Gastrocnemius medialis (tissue), 4 donors: ENCODE measurements at regions not wholly inside any gene's neighbourhood (a gene's known extent, or its start where the extent isn't known, plus 50 kb on each side); places are given as distances from the start of the nearest gene placed in this dataset.

Experiments
- POLR2A ChIP-seq, 2 donors: fragments of 450-650 bp; IDR thresholded peaks; one replicate each; pipeline ENCODE4 v1.6.1; 2017; ENCODE audit warnings: antibody characterized with exemption in 2 of 2, mild to moderate bottlenecking in 2 of 2, moderate library complexity in 2 of 2
- TF ChIP-seq, protein P1 (sequence below), 5 experiments: fragments of 450-650 bp in 3 of 5; fragments of 200-600 bp in 2 of 5; sonication (generic) in 2 of 5; IDR thresholded peaks in 4 of 5; conservative IDR thresholded peaks in 1 of 5; 1 replicate in 4 of 5; 2 replicates in 1 of 5; pipeline ENCODE4 v1.5.1; 2016 to 2019; ENCODE audit warnings: antibody characterized with exemption in 5 of 5, mild to moderate bottlenecking in 3 of 5, moderate library complexity in 3 of 5

DNA sequence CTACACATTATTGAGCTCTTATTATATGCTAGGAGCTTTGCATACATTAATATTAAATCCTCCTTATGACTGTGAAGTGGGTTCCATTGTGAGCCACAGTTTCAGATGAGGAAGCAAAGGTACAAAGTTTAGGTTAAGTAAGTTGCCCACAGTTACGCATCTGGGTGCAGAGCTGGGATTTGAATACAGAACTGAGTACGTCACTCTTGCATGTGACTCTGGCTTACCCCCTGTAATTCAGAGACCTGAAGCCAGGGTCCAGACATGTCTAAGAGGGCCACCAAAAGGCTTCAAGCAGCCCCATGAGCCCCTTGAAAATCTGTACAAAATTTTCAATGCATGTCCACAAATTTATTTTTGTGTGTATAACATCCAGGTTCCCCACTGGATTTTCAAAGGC, 71.8 kb downstream of the KLF15 start:
- TF ChIP-seq, protein P1, sequence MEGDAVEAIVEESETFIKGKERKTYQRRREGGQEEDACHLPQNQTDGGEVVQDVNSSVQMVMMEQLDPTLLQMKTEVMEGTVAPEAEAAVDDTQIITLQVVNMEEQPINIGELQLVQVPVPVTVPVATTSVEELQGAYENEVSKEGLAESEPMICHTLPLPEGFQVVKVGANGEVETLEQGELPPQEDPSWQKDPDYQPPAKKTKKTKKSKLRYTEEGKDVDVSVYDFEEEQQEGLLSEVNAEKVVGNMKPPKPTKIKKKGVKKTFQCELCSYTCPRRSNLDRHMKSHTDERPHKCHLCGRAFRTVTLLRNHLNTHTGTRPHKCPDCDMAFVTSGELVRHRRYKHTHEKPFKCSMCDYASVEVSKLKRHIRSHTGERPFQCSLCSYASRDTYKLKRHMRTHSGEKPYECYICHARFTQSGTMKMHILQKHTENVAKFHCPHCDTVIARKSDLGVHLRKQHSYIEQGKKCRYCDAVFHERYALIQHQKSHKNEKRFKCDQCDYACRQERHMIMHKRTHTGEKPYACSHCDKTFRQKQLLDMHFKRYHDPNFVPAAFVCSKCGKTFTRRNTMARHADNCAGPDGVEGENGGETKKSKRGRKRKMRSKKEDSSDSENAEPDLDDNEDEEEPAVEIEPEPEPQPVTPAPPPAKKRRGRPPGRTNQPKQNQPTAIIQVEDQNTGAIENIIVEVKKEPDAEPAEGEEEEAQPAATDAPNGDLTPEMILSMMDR (IDR thresholded peaks at IDR 0.05 in 4 of 5, conservative IDR thresholded peaks at IDR 0.05 in 1 of 5) = no peak
- TF ChIP-seq POLR2A (IDR thresholded peaks at IDR 0.05) = no peak
